Thyroid gland (tissue), 4 donors: ENCODE measurements at regions not wholly inside any gene's neighbourhood (a gene's known extent, or its start where the extent isn't known, plus 50 kb on each side); places are given as distances from the start of the nearest gene placed in this dataset.

ENCODE experiments used
- DNase-seq, 2 donors: peaks; one replicate each; pipeline ENCODE4 v3.0.0-alpha.2; 2019
- H3K27ac ChIP-seq, 3 donors: fragments of 200-600 bp; sonication (generic); 1 replicate in 2 of 3; 2 replicates in 1 of 3; pipeline ENCODE4 v1.5.1; 2016 to 2019; ENCODE audit warnings: mild to moderate bottlenecking in 1 of 3, moderate library complexity in 1 of 3
- H3K27me3 ChIP-seq: fragments of 200-600 bp; sonication (generic); one replicate; pipeline ENCODE4 v1.5.1; 2019
- H3K36me3 ChIP-seq, 2 donors: fragments of 200-600 bp; sonication (generic); one replicate each; pipeline ENCODE4 v1.5.1; 2016 to 2019
- H3K4me1 ChIP-seq, 2 donors: fragments of 200-600 bp; sonication (generic); one replicate each; pipeline ENCODE4 v1.5.1; 2017 to 2019
- H3K4me3 ChIP-seq, 3 donors: fragments of 200-600 bp; sonication (generic); replicated peaks in 1 of 3; 1 replicate in 2 of 3; 2 replicates in 1 of 3; pipeline ENCODE4 v1.5.1; 2016; ENCODE audit warnings: mild to moderate bottlenecking in 1 of 3
- H3K9me3 ChIP-seq: fragments of 200-600 bp; sonication (generic); one replicate; pipeline ENCODE4 v1.5.1; 2017
- CTCF ChIP-seq, 6 experiments: fragments of 200-600 bp in 3 of 6; fragments of 450-650 bp in 3 of 6; sonication (generic) in 3 of 6; IDR thresholded peaks; one replicate each; pipeline ENCODE4 v1.5.1; 2016 to 2019; ENCODE audit warnings: antibody characterized with exemption in 6 of 6, mild to moderate bottlenecking in 2 of 6, inconsistent platforms in 1 of 6, moderate library complexity in 1 of 6
- POLR2A ChIP-seq, 2 donors: fragments of 450-650 bp; IDR thresholded peaks; one replicate each; pipeline ENCODE4 v1.6.1; 2017; ENCODE audit warnings: antibody characterized with exemption in 2 of 2, mild to moderate bottlenecking in 2 of 2, moderate library complexity in 1 of 2
- WGBS, 2 donors: methylation state at CpG; one replicate each; pipeline ENCODE4 v1.1.5; 2017; 5-methylcytosine and 5-hydroxymethylcytosine counted together
- intact Hi-C: fragments of 100-400 bp; cut with DNase I; formaldehyde crosslinking; loops from one replicate; pipeline ENCODE4 v1.15.1; 2023

- intact Hi-C loops, result no loop called here
Observed at GRCh38 chr12:107526555-107527180, 158.9 kb upstream of the PWP1 start.

DNA sequence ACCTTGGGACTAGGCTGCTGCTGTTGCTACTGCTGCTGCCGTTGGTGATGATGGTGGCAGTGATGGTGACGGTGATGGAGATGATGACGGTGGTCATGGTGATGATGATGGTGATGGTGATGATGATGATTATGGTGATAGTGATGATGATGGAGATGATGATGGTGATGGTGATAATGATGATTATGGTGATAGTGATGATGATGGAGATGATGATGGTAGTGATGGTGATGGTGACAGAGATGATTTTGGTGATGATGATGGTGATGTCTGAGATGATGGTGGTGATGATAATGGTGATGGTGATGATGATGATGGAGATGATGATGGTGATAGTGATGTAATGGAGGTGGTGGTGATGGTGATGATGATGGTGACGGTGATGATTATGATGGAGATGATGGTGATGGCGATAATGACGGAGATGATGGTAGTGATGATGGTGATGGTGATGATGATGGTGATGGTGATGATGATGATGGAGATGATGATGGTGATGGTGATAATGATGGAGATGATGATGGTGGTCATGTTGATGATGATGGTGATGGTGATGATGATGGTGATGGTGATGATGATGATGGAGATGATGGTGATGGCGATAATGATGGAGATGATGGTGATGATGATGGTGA is 156.8 kb upstream of the PWP1 start:
- H3K36me3 ChIP-seq, result no peaks in the 10 kb centered on the region
- H3K4me1 ChIP-seq, result peaks cover 11 to 29% of the 10 kb centered on the region in 2 donors
- no peaks in the 10 kb centered on the region for H3K27me3 ChIP-seq
- intact Hi-C loops, result no loop called here
- H3K27ac ChIP-seq, result no peak overlapping the region
- no peak for TF ChIP-seq CTCF (IDR thresholded peaks at IDR 0.05)
- 91 to 95% methylated on average over 7 of the region's 7 CpGs for WGBS, 2 donors
- H3K9me3 ChIP-seq, result no peaks in the 10 kb centered on the region
- no peak overlapping the region for H3K4me3 ChIP-seq
- no peak for DNase-seq

More at GRCh38 chr12:107526555-107527180, 158.9 kb upstream of the PWP1 start:
- no peaks in the 10 kb centered on the region for H3K9me3 ChIP-seq
- WGBS, 2 donors, result 95 to 97% methylated on average over 3 of the region's 3 CpGs
- H3K4me3 ChIP-seq, result no peak overlapping the region
- H3K27me3 ChIP-seq, result no peaks in the 10 kb centered on the region
- H3K4me1 ChIP-seq, result peaks cover 25 to 50% of the 10 kb centered on the region in 2 donors
- H3K27ac ChIP-seq, result peak overlapping the region in 1 of 3 donors; percentile 24
- TF ChIP-seq CTCF (IDR thresholded peaks at IDR 0.05), result no peak
- TF ChIP-seq POLR2A (IDR thresholded peaks at IDR 0.05), result no peak
- DNase-seq, result no peak
- H3K36me3 ChIP-seq, result no peaks in the 10 kb centered on the region

GRCh38 chr12:107529991-107530390 is 155.6 kb upstream of the PWP1 start:
- Histone ChIP-seq H3K4me3 (no peak overlapping the region), H3K4me1 (peaks cover 0 to 18% of the 10 kb centered on the region in 2 donors), H3K27me3 (no peaks in the 10 kb centered on the region), H3K9me3 (no peaks in the 10 kb centered on the region), H3K27ac (no peak overlapping the region), H3K36me3 (no peaks in the 10 kb centered on the region)
- intact Hi-C loops, result no loop called here
- no peak for TF ChIP-seq POLR2A (IDR thresholded peaks at IDR 0.05)
- no peak for TF ChIP-seq CTCF (IDR thresholded peaks at IDR 0.05)
- WGBS, 2 donors, result 92 to 94% methylated on average over 3 of the region's 3 CpGs
- DNase-seq, result no peak

DNA sequence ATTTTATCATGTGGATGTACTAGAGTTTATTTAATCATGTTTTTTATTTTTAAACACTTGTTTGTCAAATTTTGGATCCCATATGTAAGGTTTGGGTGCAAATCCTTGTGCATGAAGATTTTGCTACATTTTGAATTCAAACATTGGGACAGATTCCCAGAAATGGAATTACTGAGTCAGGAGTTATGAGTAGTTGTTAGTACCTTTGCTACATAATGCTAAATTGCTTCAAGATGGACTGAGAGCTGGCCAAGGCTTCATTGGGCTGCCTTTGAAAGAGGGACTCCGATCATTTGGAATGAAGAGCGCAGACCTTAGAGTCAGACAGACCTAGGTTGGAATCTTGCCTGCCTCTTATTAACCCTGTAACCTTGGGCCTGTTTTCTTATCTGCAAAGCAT is 154.9 kb upstream of the PWP1 start:
- no peak for DNase-seq
- no peaks in the 10 kb centered on the region for H3K9me3 ChIP-seq
- intact Hi-C loops, result no loop called here
- H3K36me3 ChIP-seq, result no peaks in the 10 kb centered on the region
- no peaks in the 10 kb centered on the region for H3K27me3 ChIP-seq
- no peak overlapping the region for H3K27ac ChIP-seq
- H3K4me3 ChIP-seq, result no peak overlapping the region
- H3K4me1 ChIP-seq, result peaks cover 0 to 12% of the 10 kb centered on the region in 2 donors
- WGBS, 2 donors, result 49 to 56% methylated on average over 2 of the region's 2 CpGs
- TF ChIP-seq CTCF (IDR thresholded peaks at IDR 0.05), result no peak
- no peak for TF ChIP-seq POLR2A (IDR thresholded peaks at IDR 0.05)

GRCh38 chr12:107533218-107533617 is 152.4 kb upstream of the PWP1 start:
- no peak for TF ChIP-seq POLR2A (IDR thresholded peaks at IDR 0.05)
- TF ChIP-seq CTCF (IDR thresholded peaks at IDR 0.05), result no peak
- Histone ChIP-seq H3K27me3 (no peaks in the 10 kb centered on the region), H3K27ac (no peak overlapping the region), H3K4me3 (no peak overlapping the region), H3K9me3 (no peaks in the 10 kb centered on the region), H3K36me3 (no peaks in the 10 kb centered on the region), H3K4me1 (peaks cover 2 to 8% of the 10 kb centered on the region in 2 donors)
- intact Hi-C loops, result no loop called here
- no peak for DNase-seq
